MM.1S (cell line): ENCODE measurements at regions not wholly inside any gene's neighbourhood (a gene's known extent, or its start where the extent isn't known, plus 50 kb on each side); places are given as distances from the start of the nearest gene placed in this dataset.

Source experiments
- EZH2 ChIP-seq: fragments of 300-600 bp; sonication (generic); optimal IDR thresholded peaks from 2 replicates; pipeline ENCODE3; 2017; ENCODE audit warnings: low read depth, mild to moderate bottlenecking, antibody characterized with exemption, low read length, mixed read lengths
- EZH2phosphoT487 ChIP-seq: fragments of 300-600 bp; sonication (generic); IDR thresholded peaks from 2 replicates; pipeline ENCODE4 v1.6.1; 2018; ENCODE audit warnings: antibody characterized with exemption, low read length
- TF ChIP-seq, protein P1 (sequence below): fragments of 300-600 bp; sonication (generic); IDR thresholded peaks from 2 replicates; pipeline ENCODE4 v1.5.1; 2016; ENCODE audit warnings: antibody characterized with exemption, low read length, mixed read lengths

DNA sequence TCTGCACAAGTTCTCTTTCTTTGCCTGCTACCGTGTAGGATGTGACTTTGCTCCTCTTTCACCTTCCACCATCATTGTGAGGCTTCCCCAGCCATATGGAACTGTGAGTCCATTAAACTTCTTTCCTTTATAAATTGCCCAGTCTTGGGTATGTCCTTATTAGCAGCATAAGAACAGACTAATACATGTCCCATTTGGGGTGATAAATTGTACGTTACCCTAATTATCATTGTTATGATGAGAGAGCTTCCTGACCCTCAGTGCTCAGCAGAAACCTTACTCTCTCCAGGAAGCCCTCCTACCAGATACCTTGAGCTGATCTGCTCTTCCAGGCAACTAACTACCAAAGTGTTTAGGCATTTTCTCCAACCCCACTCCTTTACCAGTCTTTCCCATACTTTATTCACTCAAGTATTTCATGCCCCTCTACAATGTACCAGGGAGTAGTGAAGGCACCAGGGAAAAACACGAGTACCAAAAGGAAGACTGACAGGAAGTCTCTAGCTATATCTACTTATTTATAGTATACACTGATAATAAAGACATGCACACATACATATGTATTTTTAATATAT, 196.2 kb downstream of the MYCN start:
- TF ChIP-seq, protein P1, sequence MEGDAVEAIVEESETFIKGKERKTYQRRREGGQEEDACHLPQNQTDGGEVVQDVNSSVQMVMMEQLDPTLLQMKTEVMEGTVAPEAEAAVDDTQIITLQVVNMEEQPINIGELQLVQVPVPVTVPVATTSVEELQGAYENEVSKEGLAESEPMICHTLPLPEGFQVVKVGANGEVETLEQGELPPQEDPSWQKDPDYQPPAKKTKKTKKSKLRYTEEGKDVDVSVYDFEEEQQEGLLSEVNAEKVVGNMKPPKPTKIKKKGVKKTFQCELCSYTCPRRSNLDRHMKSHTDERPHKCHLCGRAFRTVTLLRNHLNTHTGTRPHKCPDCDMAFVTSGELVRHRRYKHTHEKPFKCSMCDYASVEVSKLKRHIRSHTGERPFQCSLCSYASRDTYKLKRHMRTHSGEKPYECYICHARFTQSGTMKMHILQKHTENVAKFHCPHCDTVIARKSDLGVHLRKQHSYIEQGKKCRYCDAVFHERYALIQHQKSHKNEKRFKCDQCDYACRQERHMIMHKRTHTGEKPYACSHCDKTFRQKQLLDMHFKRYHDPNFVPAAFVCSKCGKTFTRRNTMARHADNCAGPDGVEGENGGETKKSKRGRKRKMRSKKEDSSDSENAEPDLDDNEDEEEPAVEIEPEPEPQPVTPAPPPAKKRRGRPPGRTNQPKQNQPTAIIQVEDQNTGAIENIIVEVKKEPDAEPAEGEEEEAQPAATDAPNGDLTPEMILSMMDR, result no peak
- TF ChIP-seq EZH2 (no peak), EZH2phosphoT487 (no peak)
